Mesothelial cell of epicardium (in vitro differentiated cells): ENCODE measurements at regions not wholly inside any gene's neighbourhood (a gene's known extent, or its start where the extent isn't known, plus 50 kb on each side); places are given as distances from the start of the nearest gene placed in this dataset.

ENCODE experiments used
- DNase-seq, 2 experiments: peaks; one replicate each; pipeline ENCODE4 v3.0.0; 2021; ENCODE audit warnings: low spot score in 2 of 2; ENCODE audit not compliant: unreplicated experiment in 2 of 2
- H3K27ac Mint-ChIP-seq: 2 replicates; pipeline ENCODE4 v1.8.0; 2021; ENCODE audit warnings: mixed read lengths
- H3K27me3 Mint-ChIP-seq: 2 replicates; pipeline ENCODE4 v1.8.0; 2021; ENCODE audit warnings: low read depth, mixed read lengths
- H3K36me3 Mint-ChIP-seq: 2 replicates; pipeline ENCODE4 v1.8.0; 2021; ENCODE audit warnings: mixed read lengths
- H3K4me1 Mint-ChIP-seq: 2 replicates; pipeline ENCODE4 v1.8.0; 2021; ENCODE audit warnings: mixed read lengths
- H3K4me3 Mint-ChIP-seq: 2 replicates; pipeline ENCODE4 v1.8.0; 2021; ENCODE audit warnings: mild to moderate bottlenecking, moderate library complexity, mixed read lengths
- H3K9me3 Mint-ChIP-seq: 2 replicates; pipeline ENCODE4 v1.8.0; 2021; ENCODE audit warnings: mixed read lengths
- CTCF ChIP-seq: fragments of 200-600 bp; sonication (generic); IDR thresholded peaks from one replicate; pipeline ENCODE4 v1.5.0; 2021; ENCODE audit warnings: antibody characterized with exemption; ENCODE audit not compliant: unreplicated experiment

GRCh38 chr18:67788310-67789164 is 272.0 kb upstream of the DSEL start:
- Mint-ChIP-seq H3K4me1 (no peaks in the 10 kb centered on the region), H3K27ac (no peak overlapping the region), H3K27me3 (peaks cover 3% of the 10 kb centered on the region), H3K36me3 (no peaks in the 10 kb centered on the region), H3K9me3 (no peaks in the 10 kb centered on the region), H3K4me3 (no peak overlapping the region)
- no peak for DNase-seq
- TF ChIP-seq CTCF = no peak

GRCh38 chr18:67783196-67783946 is 266.9 kb upstream of the DSEL start:
- DNase-seq = no peak
- Mint-ChIP-seq H3K4me1 (no peaks in the 10 kb centered on the region), H3K9me3 (no peaks in the 10 kb centered on the region), H3K27me3 (no peaks in the 10 kb centered on the region), H3K36me3 (no peaks in the 10 kb centered on the region), H3K27ac (no peak overlapping the region), H3K4me3 (no peak overlapping the region)
- no peak for TF ChIP-seq CTCF

- Mint-ChIP-seq H3K4me1 (peaks cover 3% of the 10 kb centered on the region), H3K36me3 (no peaks in the 10 kb centered on the region), H3K27me3 (no peaks in the 10 kb centered on the region), H3K27ac (no peak overlapping the region), H3K9me3 (no peaks in the 10 kb centered on the region), H3K4me3 (no peak overlapping the region)
- no peak for TF ChIP-seq CTCF
- no peak for DNase-seq
Measured at GRCh38 chr18:67778016-67778415, 261.5 kb upstream of the DSEL start.

GRCh38 chr18:67776929-67777328 is 260.4 kb upstream of the DSEL start:
- Mint-ChIP-seq H3K36me3 (no peaks in the 10 kb centered on the region), H3K9me3 (no peaks in the 10 kb centered on the region), H3K27me3 (no peaks in the 10 kb centered on the region), H3K4me3 (no peak overlapping the region), H3K27ac (no peak overlapping the region), H3K4me1 (peaks cover 3% of the 10 kb centered on the region)
- DNase-seq = no peak
- TF ChIP-seq CTCF = no peak

GRCh38 chr18:67771271-67771670 is 254.8 kb upstream of the DSEL start:
- H3K9me3 Mint-ChIP-seq = no peaks in the 10 kb centered on the region
- no peak overlapping the region for H3K4me3 Mint-ChIP-seq
- H3K27ac Mint-ChIP-seq = no peak overlapping the region
- no peaks in the 10 kb centered on the region for H3K27me3 Mint-ChIP-seq
- TF ChIP-seq CTCF = no peak
- no peak for DNase-seq
- peaks cover 1% of the 10 kb centered on the region for H3K4me1 Mint-ChIP-seq
- no peaks in the 10 kb centered on the region for H3K36me3 Mint-ChIP-seq
